ENCODE measurements at regions not wholly inside any gene's neighbourhood (a gene's known extent, or its start where the extent isn't known, plus 50 kb on each side); places are given as distances from the start of the nearest gene placed in this dataset.

GRCh38 chr12:127832172-127832571 lies 434.8 kb upstream of the TMEM132C start:
- no peak for TF ChIP-seq EZH2 (IDR thresholded peaks at IDR 0.05; ENCODE audit: low read depth)
- no peak for TF ChIP-seq CTCF (conservative IDR thresholded peaks at IDR 0.05)
